Omental fat pad (tissue), 3 donors: ENCODE measurements at regions not wholly inside any gene's neighbourhood (a gene's known extent, or its start where the extent isn't known, plus 50 kb on each side); places are given as distances from the start of the nearest gene placed in this dataset.

Experiments used
- ATAC-seq: fragments of 150-250 bp; one replicate; pipeline ENCODE4 v1.9.1; 2016; ENCODE audit warnings: mild to moderate bottlenecking, moderate library complexity; ENCODE audit not compliant: low FRiP score
- DNase-seq: peaks from one replicate; pipeline ENCODE4 v3.0.0-alpha.2; 2019; ENCODE audit warnings: low spot score
- TF ChIP-seq, protein P1 (sequence below), 3 donors: fragments of 450-650 bp; IDR thresholded peaks; one replicate each; pipeline ENCODE4 v1.5.1; 2016 to 2017; ENCODE audit warnings: antibody characterized with exemption in 3 of 3, mild to moderate bottlenecking in 3 of 3, moderate library complexity in 2 of 3

DNA sequence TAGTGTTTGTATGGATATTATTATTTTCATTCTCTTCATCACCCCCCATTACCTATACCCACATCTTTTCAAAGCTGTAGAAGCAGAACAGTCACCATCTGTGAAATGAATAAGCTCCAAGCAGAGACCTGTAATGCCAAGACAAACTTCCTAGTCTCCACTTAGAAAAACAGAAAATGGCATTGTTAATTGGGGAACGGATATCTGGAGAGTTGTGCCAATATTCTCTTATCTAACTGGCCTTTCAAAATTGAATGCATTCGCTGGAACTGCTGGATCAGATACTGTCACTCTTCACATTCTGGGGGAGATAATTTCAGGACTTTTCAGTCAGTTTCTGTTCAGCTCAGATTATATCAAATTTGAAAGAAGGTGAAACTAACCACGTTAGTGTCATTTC is 464.4 kb upstream of the GOT2 start:
- no peak for DNase-seq
- TF ChIP-seq, protein P1, sequence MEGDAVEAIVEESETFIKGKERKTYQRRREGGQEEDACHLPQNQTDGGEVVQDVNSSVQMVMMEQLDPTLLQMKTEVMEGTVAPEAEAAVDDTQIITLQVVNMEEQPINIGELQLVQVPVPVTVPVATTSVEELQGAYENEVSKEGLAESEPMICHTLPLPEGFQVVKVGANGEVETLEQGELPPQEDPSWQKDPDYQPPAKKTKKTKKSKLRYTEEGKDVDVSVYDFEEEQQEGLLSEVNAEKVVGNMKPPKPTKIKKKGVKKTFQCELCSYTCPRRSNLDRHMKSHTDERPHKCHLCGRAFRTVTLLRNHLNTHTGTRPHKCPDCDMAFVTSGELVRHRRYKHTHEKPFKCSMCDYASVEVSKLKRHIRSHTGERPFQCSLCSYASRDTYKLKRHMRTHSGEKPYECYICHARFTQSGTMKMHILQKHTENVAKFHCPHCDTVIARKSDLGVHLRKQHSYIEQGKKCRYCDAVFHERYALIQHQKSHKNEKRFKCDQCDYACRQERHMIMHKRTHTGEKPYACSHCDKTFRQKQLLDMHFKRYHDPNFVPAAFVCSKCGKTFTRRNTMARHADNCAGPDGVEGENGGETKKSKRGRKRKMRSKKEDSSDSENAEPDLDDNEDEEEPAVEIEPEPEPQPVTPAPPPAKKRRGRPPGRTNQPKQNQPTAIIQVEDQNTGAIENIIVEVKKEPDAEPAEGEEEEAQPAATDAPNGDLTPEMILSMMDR (IDR thresholded peaks at IDR 0.05) = no peak
- no peak for ATAC-seq

- ATAC-seq (no peak), DNase-seq (no peak)
- TF ChIP-seq, protein P1 (IDR thresholded peaks at IDR 0.05) = no peak
These were observed 461.1 kb upstream of the GOT2 start for GRCh38 chr16:59195242-59195641.

DNA sequence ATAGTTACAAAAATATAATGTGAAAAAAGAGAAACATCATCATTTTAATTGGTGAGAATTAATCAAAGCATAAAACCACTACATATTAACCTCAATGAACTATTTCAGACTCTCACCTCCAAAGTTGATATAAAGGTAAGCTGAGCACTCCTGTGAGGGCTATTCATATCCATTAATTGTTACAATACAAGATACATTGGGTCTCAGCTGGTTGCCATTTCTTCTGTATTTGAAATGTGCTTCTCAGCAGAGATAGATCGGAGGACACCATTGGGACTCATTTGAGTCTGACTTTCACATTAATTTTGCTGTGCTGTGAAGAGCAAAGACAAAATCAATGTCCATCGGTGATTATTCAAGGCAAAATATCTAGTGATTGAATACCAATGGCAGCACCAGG is 459.5 kb upstream of the GOT2 start:
- DNase-seq = no peak
- TF ChIP-seq, protein P1 (IDR thresholded peaks at IDR 0.05) = no peak
- ATAC-seq = no peak

GRCh38 chr16:59192551-59193199 is 458.6 kb upstream of the GOT2 start:
- DNase-seq (no peak), ATAC-seq (no peak)
- TF ChIP-seq, protein P1 (IDR thresholded peaks at IDR 0.05) = no peak

GRCh38 chr16:59190731-59191130 is 456.6 kb upstream of the GOT2 start:
- ATAC-seq (no peak), DNase-seq (no peak)
- TF ChIP-seq, protein P1 (IDR thresholded peaks at IDR 0.05) = no peak

DNA sequence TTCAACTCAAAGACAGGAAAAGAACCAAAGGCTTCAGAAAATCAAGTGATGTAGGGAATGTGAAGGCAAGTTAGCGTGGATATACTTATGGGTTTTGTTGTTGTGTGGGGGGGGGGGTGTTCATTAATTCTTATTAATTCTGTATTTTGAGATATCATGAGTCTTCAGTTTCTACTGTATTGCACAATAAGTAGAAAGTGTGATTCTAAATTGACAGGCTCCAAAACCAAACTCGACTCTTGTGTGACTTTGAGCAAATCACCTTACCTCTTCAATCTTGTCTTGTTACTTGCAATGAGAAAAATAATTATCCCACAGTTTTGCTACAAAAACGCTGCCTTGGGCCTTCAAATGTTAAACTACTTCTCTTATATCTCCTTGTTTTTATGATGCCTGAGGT is 453.9 kb upstream of the GOT2 start:
- ATAC-seq (no peak), DNase-seq (no peak)
- TF ChIP-seq, protein P1 (IDR thresholded peaks at IDR 0.05) = no peak

- TF ChIP-seq, protein P1 (IDR thresholded peaks at IDR 0.05) = no peak
- no peak for DNase-seq
- no peak for ATAC-seq
These were observed 447.8 kb upstream of the GOT2 start for GRCh38 chr16:59181821-59182420.
